HEK293T (cell line): ENCODE measurements at regions not wholly inside any gene's neighbourhood (a gene's known extent, or its start where the extent isn't known, plus 50 kb on each side); places are given as distances from the start of the nearest gene placed in this dataset.

Experiments used
- BHLHE40 ChIP-seq: fragments of 450-650 bp; IDR thresholded peaks from 2 replicates; pipeline ENCODE4 v1.6.1; 2016; ENCODE audit warnings: mild to moderate bottlenecking, moderate library complexity, borderline replicate concordance
- ELF4 ChIP-seq: fragments of 450-650 bp; IDR thresholded peaks from 2 replicates; pipeline ENCODE4 v1.6.1; 2017; ENCODE audit warnings: antibody characterized with exemption
- FOXM1 ChIP-seq: fragments of 450-650 bp; IDR thresholded peaks from 2 replicates; pipeline ENCODE4 v1.6.1; 2017; ENCODE audit warnings: mild to moderate bottlenecking, borderline replicate concordance
- L3MBTL2 ChIP-seq: fragments of 450-650 bp; conservative IDR thresholded peaks from 2 replicates; pipeline ENCODE4 v1.6.1; 2016; ENCODE audit warnings: mild to moderate bottlenecking
- NFRKB ChIP-seq: fragments of 450-650 bp; IDR thresholded peaks from 2 replicates; pipeline ENCODE4 v1.6.1; 2016; ENCODE audit warnings: mild to moderate bottlenecking, moderate library complexity
- SP1 ChIP-seq: fragments of 450-650 bp; IDR thresholded peaks from 2 replicates; pipeline ENCODE4 v1.6.1; 2017
- ZNF384 ChIP-seq: fragments of 450-650 bp; IDR thresholded peaks from 2 replicates; pipeline ENCODE4 v1.6.1; 2016

DNA sequence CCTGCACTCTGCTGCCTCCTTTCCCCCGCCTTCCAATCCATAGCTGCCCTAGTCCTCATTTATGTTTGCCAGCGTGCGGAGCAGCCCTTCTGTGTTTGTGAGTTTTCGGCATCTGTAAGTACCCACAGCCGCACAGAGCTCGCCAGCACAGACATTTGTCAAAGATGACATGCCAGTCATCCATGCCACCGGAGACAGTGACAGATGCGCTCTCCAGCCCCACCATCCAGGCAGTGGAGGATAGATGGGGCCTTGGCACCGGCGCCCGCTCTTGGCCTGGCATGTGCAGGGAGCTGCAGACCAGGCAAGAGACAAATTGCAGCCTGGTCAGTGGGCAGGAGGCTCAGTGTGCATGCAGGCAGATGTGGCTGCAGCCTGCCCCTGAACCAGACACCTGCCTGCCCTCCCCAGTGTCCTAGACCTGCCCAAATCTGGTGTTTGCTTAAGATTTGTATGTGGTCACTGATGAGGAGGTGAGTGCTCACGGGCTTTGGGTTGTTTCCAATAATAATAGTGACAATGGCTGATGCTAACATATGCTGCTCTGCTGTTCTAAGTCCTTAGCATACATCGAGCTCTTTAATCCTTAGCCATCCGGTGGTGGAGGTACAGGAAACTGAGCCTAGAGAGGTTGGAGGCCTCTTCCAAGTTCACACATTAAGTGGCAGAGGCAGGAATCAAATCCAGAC is 78.1 kb downstream of the UNC5CL start:
- no peak for TF ChIP-seq SP1
- no peak for TF ChIP-seq ELF4
- TF ChIP-seq FOXM1: no peak
- TF ChIP-seq NFRKB: no peak
- TF ChIP-seq BHLHE40: no peak
- TF ChIP-seq L3MBTL2: no peak
- no peak for TF ChIP-seq ZNF384
